DOHH2 (cell line): ENCODE measurements at regions not wholly inside any gene's neighbourhood (a gene's known extent, or its start where the extent isn't known, plus 50 kb on each side); places are given as distances from the start of the nearest gene placed in this dataset.

Source experiments
- H3F3A ChIP-seq: fragments of 200-600 bp; sonication (generic), shearing (Covaris generic); 2 replicates; pipeline ENCODE4 v1.6.0; 2016; ENCODE audit warnings: antibody characterized with exemption, mild to moderate bottlenecking; ENCODE audit not compliant: control insufficient read depth, insufficient read depth
- H3K27ac ChIP-seq: fragments of 200-600 bp; sonication (generic); 2 replicates; pipeline ENCODE4 v1.5.1; 2014; ENCODE audit warnings: low read depth, mild to moderate bottlenecking, low read length, moderate library complexity
- H3K27me3 ChIP-seq: fragments of 200-600 bp; sonication (generic); 2 replicates; pipeline ENCODE4 v1.6.1; 2014; ENCODE audit warnings: mild to moderate bottlenecking, low read length, mixed read lengths; ENCODE audit not compliant: control insufficient read depth
- H3K36me3 ChIP-seq: fragments of 200-600 bp; sonication (generic); 2 replicates; pipeline ENCODE4 v1.6.1; 2014; ENCODE audit warnings: mild to moderate bottlenecking, low read length, moderate library complexity, mixed read lengths; ENCODE audit not compliant: control insufficient read depth
- H3K4me1 ChIP-seq: fragments of 200-600 bp; sonication (generic); 2 replicates; pipeline ENCODE4 v1.6.1; 2014; ENCODE audit warnings: mild to moderate bottlenecking, low read length, mixed read lengths; ENCODE audit not compliant: control insufficient read depth
- H3K4me2 ChIP-seq: fragments of 200-600 bp; sonication (generic); 2 replicates; pipeline ENCODE4 v1.6.0; 2014; ENCODE audit warnings: mild to moderate bottlenecking, low read length, moderate library complexity
- H3K4me3 ChIP-seq: fragments of 200-600 bp; sonication (generic); 2 replicates; pipeline ENCODE4 v1.5.1; 2014; ENCODE audit warnings: mild to moderate bottlenecking, low read length, mixed read lengths
- H3K79me2 ChIP-seq: fragments of 200-600 bp; sonication (generic); 2 replicates; pipeline ENCODE4 v1.6.1; 2014; ENCODE audit warnings: mild to moderate bottlenecking, low read length, mixed read lengths; ENCODE audit not compliant: control insufficient read depth
- H3K9me2 ChIP-seq: fragments of 200-600 bp; sonication (generic); replicated peaks from 2 replicates; pipeline ENCODE4 v1.6.1; 2014; ENCODE audit warnings: mild to moderate bottlenecking, low read length, mixed read lengths; ENCODE audit not compliant: control insufficient read depth
- H3K9me3 ChIP-seq: fragments of 200-600 bp; sonication (generic); 2 replicates; pipeline ENCODE4 v1.6.1; 2014; ENCODE audit warnings: antibody characterized with exemption, low read length, mixed read lengths; ENCODE audit not compliant: control insufficient read depth, insufficient read depth
- H4K20me1 ChIP-seq: fragments of 200-600 bp; sonication (generic); 2 replicates; pipeline ENCODE4 v1.6.0; 2014; ENCODE audit warnings: low read depth, mild to moderate bottlenecking, antibody characterized with exemption, low read length, moderate library complexity; ENCODE audit not compliant: control insufficient read depth, insufficient read depth
- EZH2phosphoT487 ChIP-seq: fragments of 200-600 bp; sonication (generic); IDR thresholded peaks from 2 replicates; pipeline ENCODE4 v1.6.1; 2017; ENCODE audit warnings: borderline replicate concordance, mild to moderate bottlenecking, antibody characterized with exemption, low read length, moderate library complexity, mixed read lengths
- TF ChIP-seq, protein P1 (sequence below): fragments of 200-600 bp; sonication (generic); IDR thresholded peaks from one replicate; pipeline ENCODE4 v1.5.1; 2014; ENCODE audit warnings: antibody characterized with exemption, mild to moderate bottlenecking, low read depth, low read length; ENCODE audit not compliant: poor library complexity, severe bottlenecking

DNA sequence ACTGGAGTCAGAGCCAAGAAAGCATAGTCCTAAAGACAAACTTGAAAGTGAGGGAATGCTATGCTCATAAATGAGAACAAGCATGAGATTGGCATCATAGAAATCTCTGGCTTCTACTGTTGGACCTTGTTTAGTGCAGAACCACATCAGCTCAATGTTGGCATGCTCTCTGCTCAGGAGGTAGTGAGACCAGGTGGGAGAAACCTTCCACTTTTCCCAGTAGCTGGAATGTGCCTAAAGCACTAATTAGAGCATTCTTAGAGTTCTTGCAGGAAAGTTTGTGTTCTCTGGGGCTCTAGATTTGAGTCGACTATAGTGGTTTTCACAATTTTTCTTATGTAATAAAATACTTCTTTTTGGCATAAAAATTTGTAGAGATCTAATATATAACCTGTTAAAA, 159.7 kb upstream of the PRICKLE1 start:
- H3K79me2 ChIP-seq, result no peaks in the 10 kb centered on the region
- no peak overlapping the region for H3K4me3 ChIP-seq
- no peak for TF ChIP-seq EZH2phosphoT487
- TF ChIP-seq, protein P1, sequence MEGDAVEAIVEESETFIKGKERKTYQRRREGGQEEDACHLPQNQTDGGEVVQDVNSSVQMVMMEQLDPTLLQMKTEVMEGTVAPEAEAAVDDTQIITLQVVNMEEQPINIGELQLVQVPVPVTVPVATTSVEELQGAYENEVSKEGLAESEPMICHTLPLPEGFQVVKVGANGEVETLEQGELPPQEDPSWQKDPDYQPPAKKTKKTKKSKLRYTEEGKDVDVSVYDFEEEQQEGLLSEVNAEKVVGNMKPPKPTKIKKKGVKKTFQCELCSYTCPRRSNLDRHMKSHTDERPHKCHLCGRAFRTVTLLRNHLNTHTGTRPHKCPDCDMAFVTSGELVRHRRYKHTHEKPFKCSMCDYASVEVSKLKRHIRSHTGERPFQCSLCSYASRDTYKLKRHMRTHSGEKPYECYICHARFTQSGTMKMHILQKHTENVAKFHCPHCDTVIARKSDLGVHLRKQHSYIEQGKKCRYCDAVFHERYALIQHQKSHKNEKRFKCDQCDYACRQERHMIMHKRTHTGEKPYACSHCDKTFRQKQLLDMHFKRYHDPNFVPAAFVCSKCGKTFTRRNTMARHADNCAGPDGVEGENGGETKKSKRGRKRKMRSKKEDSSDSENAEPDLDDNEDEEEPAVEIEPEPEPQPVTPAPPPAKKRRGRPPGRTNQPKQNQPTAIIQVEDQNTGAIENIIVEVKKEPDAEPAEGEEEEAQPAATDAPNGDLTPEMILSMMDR, result no peak
- no peaks in the 10 kb centered on the region for H3F3A ChIP-seq
- no peak overlapping the region for H3K27ac ChIP-seq
- H3K9me3 ChIP-seq, result peaks cover 10% of the 10 kb centered on the region
- no peaks in the 10 kb centered on the region for H3K4me1 ChIP-seq
- H3K9me2 ChIP-seq, result no peaks in the 10 kb centered on the region
- no peak overlapping the region for H3K4me2 ChIP-seq
- no peaks in the 10 kb centered on the region for H3K27me3 ChIP-seq
- no peaks in the 10 kb centered on the region for H3K36me3 ChIP-seq
- H4K20me1 ChIP-seq, result no peaks in the 10 kb centered on the region

DNA sequence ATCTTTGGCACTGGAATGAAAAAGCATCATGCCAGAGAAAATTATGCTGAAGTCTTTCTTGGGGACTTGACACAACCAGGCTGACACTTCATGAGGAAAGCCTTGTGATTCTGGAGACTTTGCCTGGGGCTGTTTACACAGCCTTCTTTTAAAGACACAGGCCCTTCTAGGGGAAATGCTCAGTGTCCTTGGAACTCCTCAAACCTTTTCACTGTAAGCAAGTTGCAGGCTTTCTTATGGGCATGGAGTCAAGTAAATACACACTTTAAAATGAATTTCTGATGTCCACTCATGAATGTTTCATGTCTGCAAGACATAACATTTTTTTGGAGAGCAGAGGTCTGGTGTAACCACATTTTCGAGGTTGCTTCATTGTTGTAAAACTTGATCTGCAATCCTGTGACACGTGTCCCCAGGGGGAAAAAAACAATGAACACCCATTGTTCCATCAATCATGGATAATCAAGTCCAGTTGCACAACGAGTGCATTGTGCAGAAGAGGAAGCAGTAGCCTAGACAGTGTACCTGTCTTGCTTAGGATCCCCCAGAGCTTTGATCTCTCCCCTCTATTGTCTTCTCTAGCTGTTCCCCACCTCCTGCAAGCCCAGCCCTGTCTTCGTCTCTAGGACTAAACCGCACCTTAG, 155.1 kb upstream of the PRICKLE1 start:
- no peak overlapping the region for H3K27ac ChIP-seq
- H3K36me3 ChIP-seq, result no peaks in the 10 kb centered on the region
- H3F3A ChIP-seq, result no peaks in the 10 kb centered on the region
- H3K79me2 ChIP-seq, result no peaks in the 10 kb centered on the region
- TF ChIP-seq, protein P1, result no peak
- TF ChIP-seq EZH2phosphoT487, result no peak
- H3K9me2 ChIP-seq, result no peaks in the 10 kb centered on the region
- no peaks in the 10 kb centered on the region for H4K20me1 ChIP-seq
- H3K27me3 ChIP-seq, result no peaks in the 10 kb centered on the region
- no peaks in the 10 kb centered on the region for H3K4me1 ChIP-seq
- H3K4me2 ChIP-seq, result no peak overlapping the region
- peaks cover 10% of the 10 kb centered on the region for H3K9me3 ChIP-seq
- H3K4me3 ChIP-seq, result no peak overlapping the region

DNA sequence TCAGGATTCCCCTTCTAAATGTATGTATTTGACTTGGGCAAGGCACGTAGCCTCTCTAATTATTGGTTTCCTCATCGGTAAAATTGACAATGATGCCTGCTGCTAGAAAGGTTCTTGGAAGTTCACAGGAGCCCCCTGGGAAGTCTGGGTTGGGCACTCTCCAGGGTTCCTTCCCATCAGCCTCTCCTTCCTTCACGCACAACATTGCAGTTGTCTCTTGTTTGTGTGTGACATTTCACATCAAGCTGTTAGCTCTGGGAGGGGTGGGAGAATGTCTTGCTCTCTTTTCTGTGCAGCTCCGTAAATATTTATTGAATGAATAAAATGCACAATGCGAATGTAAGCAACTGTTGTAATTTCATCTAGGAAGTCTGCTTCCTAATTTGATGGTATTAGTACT, 153.2 kb upstream of the PRICKLE1 start:
- H3K4me2 ChIP-seq, result no peak overlapping the region
- TF ChIP-seq, protein P1, result no peak
- no peak for TF ChIP-seq EZH2phosphoT487

More for the DNA sequence above, 153.2 kb upstream of the PRICKLE1 start:
- H3F3A ChIP-seq, result no peaks in the 10 kb centered on the region
- H3K4me3 ChIP-seq, result no peak overlapping the region
- H4K20me1 ChIP-seq, result no peaks in the 10 kb centered on the region
- peaks cover 10% of the 10 kb centered on the region for H3K9me3 ChIP-seq
- no peaks in the 10 kb centered on the region for H3K9me2 ChIP-seq
- H3K27ac ChIP-seq, result no peak overlapping the region
- no peaks in the 10 kb centered on the region for H3K4me1 ChIP-seq
- H3K79me2 ChIP-seq, result no peaks in the 10 kb centered on the region
- no peaks in the 10 kb centered on the region for H3K36me3 ChIP-seq
- H3K27me3 ChIP-seq, result no peaks in the 10 kb centered on the region
